ENCODE measurements at regions not wholly inside any gene's neighbourhood (a gene's known extent, or its start where the extent isn't known, plus 50 kb on each side); places are given as distances from the start of the nearest gene placed in this dataset.

GRCh38 chr20:34175079-34175478, 63.0 kb upstream of the EIF2S2 start (continued):
- TF ChIP-seq E2F6 (IDR thresholded peaks at IDR 0.05) (no peak), RBBP5 (IDR thresholded peaks at IDR 0.05; ENCODE audit: borderline replicate concordance, low read depth, low read length) (no peak), RXRA (IDR thresholded peaks at IDR 0.05; ENCODE audit: insufficient read depth, low read depth, low read length) (no peak)
